ENCODE measurements at regions not wholly inside any gene's neighbourhood (a gene's known extent, or its start where the extent isn't known, plus 50 kb on each side); places are given as distances from the start of the nearest gene placed in this dataset.

DNA sequence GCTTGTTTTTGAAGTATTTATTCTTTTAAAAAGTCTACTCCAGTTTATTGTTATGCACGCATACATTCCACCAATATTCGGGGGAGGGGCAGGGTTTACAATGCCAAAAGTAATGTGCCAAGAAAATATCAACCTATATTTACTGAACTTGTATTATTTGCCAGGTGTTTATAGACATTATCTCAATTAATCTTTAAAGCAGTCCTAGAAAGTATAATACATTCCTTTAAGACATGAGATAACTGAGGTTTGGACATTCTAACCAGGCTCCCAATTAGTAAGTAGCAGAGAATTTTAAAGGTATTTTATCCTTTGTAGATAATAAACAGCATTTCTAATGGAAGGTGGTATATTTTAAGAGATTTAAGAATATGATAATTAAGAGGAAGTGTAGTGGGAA is 124.5 kb upstream of the LRIG3 start:
- DNase-seq (ENCODE audit: low spot score): no peak

DNA sequence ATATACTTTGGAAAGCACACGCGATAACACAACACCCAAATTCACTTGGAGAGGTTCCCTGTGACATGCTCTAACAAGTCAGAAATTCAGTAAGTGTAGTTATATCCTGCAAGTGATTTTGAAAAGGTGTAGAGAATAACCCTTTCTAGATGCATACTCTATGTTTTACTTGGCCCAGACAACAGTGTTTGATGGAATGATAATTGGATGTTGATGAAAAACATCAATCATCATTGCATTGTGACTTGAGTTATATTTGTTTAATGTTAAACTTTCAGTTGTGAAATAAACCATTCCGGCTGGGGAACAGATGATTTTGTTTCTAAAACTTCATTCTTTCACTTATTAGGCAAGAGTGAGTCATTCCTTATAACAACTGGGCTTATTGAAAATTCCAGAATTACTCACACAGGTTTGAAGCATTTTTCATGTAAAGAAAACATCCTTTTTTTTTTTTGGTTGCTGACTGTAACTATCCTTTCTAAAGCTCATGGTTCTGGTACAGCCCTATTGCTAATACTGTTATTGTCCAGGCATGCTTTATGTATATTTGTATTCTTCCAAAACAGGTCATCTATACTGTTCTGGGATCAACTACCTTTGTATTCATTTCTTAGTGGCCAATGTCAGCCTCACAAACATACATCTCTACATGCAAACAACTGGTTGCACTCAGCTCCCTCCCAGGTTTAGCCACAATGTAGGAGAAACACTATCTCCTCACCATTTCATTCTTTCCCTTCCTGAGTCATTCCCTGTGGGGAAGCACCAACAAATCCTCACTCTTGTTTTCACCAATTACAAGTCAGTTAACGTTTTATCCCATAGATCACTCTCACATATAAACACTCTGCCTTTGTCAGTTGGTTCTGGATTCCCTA is 121.2 kb upstream of the LRIG3 start:
- DNase-seq (ENCODE audit: low spot score): no peak

GRCh38 chr12:59040656-59041055 is 120.4 kb upstream of the LRIG3 start:
- DNase-seq (ENCODE audit: low spot score): no peak

DNA sequence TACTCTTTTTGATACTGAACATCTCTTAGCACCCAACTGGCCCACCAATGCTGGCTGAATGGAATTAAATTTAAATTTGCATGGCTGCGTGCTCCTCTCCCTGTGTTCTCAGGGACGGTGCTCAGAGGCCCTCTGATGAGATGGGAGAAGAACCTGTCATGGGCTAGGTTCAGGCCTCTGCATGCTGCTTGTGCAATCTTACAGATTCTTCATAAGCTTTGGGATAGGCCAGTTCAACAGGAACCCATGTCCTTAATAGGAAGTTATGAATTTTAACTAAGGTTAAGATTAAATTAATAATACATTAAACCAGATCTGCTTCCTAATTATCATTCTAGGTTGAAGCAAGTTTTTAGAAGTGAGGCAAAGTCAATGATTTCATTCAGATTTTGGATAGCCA is 119.7 kb upstream of the LRIG3 start:
- no peak for DNase-seq (ENCODE audit: low spot score)

DNA sequence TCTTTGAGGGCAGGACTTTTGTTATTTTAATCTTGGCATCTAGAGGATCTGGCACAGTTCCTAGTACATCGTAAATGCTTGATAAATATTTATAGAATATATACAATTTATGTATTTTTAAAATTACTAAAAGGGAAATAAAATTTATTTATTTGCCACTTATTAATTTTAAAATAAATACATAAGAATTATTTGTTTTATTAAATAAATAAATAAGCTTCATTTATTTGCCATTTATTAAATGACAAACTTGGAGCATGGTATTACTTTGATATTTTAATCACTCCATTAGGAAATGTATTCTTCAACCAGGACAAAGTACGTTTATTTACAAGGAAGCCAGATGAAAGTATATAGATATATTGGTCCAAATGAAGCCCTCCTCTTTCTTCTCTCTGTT is 118.7 kb upstream of the LRIG3 start:
- no peak for DNase-seq (ENCODE audit: low spot score)

DNA sequence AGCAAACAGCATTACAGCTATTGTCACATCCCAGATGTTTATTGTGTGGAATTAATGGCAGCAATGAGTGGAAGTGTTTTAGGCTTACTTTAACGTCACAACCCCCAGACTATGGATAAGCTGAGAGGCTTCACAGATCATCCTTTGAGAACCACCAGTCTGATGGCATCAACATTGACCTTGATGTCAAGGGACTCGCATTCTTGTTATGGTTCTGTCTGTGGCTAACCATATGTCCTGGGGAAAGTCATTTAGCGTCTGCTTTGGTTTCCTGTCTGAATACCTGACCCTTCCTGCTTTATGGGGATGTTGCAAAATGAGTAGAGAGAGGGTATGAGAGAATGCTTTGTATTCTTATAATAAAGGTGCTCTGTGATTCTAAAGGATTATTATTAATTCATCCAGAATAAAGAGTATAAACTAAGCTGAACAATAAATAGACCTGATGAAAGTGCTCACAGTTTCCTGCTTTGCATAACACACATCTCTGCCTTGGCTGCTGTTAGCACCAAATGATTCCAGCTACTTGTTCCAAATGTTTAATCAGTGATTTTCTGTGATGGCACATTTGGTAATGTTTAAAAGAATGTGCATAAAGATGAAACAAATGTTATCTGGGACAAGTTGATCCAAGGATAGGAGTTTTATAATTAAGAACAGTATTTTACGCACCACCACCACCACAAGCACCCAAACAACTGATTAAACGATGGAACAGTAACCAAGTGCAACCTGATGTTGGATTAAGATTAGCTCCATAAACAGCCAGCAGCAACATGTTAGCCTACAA is 116.9 kb upstream of the LRIG3 start:
- DNase-seq (ENCODE audit: low spot score): no peak

GRCh38 chr12:59036347-59036746 is 116.0 kb upstream of the LRIG3 start:
- no peak for DNase-seq (ENCODE audit: low spot score)

DNA sequence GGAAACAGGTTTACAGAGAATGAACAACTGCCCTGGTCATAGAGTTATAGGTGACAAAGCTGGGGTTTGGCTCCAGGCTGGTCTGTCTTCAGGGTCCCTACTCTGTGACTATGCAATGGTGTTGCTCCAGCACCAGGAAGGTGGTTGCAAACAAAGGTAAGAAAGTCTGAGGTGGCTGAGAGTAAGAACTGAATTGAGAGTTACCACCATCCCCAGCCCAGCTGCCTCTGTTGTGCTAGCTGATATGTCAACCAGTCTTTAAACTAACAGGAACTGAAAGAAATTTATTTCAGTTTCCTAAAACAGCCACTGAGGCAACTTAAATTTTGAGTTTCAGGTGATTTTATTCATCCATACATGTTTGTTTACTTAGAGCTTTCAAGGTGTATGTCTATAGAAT is 111.0 kb upstream of the LRIG3 start:
- no peak for DNase-seq (ENCODE audit: low spot score)

- DNase-seq (ENCODE audit: low spot score): no peak
These were observed 110.1 kb upstream of the LRIG3 start for GRCh38 chr12:59030415-59030814.

DNA sequence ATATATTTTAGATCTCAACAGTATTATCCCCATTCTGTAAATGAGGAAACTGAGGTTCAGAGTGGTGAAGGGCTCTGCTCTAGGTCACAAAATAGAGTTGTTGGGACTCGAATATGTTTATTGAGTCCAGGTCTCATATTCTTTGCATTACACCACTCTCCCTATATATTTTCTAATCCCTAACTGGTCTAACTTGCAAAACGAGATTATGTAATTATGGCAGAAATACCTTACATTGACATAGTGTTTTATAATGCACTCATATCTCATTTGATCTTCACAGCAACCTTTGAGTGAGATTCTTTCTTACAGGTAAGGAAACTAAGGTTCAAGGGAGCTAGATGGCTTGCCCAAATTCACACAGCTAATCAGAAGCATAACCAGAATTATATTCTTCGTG is 106.9 kb upstream of the LRIG3 start:
- no peak for DNase-seq (ENCODE audit: low spot score)

DNA sequence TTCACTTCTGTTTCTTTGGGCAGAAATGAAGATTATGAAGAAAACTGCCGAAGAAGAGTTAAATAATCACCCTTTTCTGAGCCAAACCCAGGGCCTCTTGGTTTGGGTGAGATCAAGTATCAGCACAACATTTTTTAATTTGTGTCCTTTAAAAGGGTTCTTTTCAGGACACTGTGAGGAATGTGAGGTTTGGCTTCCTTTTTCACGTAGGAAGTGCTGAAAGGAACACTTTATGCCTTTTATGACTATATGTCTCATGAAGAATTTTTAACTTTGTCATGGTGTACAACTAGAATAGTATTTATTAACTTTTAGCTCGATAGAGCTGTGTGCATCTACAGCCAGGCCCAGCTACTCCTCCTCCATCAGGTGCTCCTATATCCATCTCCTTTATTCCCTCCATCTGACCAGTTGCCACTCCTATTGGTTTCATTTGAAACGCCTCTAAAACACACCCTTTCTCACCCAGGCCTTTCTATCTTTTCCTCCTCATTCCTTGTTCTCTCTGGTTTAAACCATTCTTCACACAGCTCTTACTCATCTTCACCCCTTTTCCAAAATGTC is 103.6 kb upstream of the LRIG3 start:
- DNase-seq (ENCODE audit: low spot score): no peak

DNA sequence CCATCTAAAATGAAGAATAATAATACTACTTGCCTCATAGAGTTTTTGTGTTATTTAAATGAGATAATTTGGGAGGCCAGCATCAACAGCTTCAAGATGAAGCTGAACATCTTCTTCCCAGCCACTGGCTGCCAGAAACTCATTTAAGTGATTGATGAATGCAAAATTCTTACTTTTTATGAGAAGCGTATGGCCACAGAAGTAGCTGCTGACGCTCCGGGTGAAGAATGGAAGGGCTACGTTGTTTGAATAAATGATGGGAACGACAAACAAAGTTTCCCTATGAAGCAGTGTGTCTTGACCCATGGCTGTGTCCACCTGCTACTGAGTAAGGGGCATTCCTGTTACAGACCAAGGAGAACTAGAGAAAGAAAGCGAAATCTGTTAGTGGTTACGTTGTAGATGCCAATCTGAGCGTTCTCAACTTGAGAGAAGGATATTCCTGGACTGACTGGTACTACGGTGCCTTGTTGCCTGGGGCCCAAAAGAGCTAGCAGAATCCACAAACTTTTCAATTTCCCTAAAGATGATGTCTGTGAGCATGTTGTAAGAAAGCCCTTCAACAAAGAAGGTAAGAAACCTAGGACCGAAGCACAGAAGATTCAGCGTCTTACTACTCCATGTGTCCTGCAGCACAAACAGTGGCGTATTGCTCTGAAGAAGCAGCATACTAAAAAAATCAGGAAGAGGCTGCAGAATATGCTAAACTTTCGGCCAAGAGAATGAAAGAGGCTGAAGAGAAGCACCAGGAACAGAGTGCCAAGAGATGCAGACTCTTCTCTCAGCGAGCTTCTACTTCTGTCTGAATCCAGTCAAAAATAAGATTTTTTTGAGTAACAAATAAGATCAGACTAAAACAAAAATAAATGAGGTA is 100.0 kb upstream of the LRIG3 start:
- DNase-seq (ENCODE audit: low spot score): no peak

- no peak for DNase-seq (ENCODE audit: low spot score)
These were observed 94.6 kb upstream of the LRIG3 start for GRCh38 chr12:59014885-59015284.

DNA sequence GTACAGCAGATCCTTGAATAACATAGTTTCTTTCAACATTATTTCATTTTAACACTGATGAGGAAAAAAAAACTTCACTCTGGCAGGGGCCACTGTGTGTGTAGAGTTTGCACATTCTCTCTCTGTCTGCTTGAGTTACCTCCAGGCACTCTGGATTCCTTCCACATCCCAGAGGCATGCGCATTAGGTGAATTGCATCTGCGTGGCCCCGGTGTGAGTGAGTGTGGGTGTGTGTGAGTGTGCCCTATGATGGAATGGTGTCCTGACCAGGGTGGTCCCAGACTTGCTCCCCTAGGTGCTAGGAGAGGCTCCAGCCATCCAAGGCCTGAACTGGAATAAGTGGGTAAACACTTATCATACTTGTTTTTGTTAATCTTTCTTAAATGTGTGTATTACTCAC is 90.6 kb upstream of the LRIG3 start:
- DNase-seq (ENCODE audit: low spot score): no peak

DNA sequence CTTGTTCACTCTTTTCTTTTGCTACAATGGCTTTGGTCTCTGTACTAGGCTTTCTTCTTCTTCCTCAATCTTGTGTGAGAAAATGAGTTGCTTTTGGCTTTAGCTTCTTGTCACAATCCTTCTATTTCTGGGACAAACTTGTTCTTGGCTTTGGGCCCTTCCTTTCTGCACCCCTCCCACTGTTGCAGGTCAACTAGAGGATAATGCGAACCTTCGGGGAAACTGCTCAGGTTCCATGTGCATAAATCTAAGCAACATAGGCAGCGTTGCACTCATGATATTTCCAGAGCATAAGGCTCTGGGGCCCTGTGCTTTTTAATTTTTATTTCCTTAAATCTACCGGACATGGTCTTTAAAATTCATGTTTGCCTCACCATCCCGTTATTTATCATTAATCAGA is 89.8 kb upstream of the LRIG3 start:
- no peak for DNase-seq (ENCODE audit: low spot score)

DNA sequence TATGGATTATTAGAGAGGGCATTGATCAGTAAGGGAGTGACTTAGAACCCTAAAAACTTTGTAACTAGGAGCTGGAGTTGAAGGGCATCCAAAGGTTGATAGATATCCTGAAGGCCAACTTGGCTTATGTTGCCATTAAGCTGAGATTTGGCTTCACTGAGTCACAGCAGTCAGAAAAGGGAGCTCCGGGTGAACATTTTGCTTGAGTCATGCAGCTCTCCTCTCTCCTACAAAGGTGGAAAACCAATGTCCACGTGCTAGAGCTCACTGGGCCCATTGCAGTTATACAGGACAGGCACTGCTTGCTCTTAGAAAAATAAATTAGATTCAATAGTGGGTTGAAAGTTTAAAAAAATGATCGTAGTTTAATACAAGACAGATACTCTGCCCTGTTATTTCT is 87.3 kb upstream of the LRIG3 start:
- DNase-seq (ENCODE audit: low spot score): no peak

DNA sequence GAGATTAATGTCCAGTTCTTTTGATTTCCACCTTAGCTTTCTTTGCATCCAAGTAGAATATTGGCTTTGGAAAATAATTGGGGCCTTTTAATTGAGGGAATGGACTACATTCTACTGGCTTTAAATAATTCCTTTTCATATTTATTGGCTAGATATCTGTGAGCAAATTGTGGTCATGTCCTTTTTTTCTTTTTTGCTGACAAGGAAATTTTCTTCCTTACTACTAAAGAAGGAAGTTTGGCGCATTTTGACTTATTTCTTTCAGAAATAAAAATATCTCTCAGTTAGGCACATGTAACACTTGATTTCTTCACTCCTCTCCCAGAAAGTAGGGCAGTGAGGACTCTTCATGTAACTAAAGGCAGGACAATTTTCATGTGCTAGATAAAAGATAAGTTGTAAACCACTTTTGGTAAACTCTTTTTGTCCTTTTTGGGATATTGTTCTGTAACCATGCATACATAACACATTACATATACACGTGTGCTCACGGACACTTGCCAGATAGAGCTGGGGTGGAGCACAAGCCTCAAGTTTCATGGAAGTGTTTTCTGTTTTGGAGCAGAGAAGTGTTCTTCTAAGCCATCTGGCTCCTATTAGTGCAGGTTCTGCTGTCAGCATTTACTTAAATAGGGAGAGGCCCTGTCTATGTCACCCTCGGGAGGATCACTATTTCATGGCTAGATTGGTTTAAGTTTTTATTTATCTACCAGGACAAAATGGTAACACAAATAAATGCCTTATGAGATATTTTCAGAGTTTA is 85.1 kb upstream of the LRIG3 start:
- no peak for DNase-seq (ENCODE audit: low spot score)

DNA sequence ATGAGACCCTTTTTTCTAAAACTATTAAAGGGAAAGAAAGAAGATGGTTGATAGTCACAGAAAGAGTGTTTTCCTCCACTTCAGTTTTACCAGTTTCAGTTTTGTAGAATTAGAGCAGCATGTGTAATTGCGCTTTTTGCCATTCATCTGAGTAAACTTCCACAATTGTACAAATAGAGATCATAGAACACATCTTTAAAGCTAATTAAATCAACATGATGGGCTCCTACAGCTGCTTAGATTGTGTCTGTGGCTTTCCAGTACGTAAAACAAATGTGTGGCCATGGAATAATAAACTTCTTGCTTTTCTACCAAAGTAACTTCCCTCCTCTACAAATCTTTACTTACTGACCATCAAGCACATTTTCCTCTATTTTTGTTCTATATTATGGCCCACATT is 84.2 kb upstream of the LRIG3 start:
- DNase-seq (ENCODE audit: low spot score): no peak

DNA sequence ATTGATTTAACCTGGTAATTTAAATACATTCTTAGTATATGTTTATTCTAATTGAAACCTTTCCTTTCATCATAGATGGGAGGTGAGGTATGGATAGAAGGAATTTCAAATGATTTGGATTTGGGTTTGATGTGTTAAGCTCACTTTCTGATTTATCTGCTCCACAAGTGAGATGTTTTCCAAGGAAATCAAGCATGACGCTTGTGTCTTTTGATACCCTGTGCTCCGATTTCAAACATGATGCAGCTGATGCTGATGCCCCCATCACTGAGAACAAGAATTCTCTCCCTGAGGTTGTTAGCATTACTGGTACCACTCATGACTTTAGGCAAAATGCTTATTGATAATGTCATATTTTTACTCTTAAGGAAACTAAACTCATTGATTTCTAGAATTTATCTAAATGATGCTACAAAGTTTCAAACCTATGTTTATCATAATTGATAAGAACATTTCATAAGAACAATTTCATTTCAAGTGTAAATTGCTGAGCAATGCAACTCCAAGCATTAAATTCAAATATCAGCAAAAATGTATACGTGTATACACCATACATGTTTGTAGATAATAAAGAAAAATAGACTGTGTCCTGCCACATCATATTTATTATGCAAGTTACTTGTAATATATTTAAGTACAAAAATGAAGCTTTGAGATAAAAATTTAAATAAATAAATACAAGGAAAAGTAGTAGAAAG is 75.5 kb upstream of the LRIG3 start:
- DNase-seq (ENCODE audit: low spot score): no peak

DNA sequence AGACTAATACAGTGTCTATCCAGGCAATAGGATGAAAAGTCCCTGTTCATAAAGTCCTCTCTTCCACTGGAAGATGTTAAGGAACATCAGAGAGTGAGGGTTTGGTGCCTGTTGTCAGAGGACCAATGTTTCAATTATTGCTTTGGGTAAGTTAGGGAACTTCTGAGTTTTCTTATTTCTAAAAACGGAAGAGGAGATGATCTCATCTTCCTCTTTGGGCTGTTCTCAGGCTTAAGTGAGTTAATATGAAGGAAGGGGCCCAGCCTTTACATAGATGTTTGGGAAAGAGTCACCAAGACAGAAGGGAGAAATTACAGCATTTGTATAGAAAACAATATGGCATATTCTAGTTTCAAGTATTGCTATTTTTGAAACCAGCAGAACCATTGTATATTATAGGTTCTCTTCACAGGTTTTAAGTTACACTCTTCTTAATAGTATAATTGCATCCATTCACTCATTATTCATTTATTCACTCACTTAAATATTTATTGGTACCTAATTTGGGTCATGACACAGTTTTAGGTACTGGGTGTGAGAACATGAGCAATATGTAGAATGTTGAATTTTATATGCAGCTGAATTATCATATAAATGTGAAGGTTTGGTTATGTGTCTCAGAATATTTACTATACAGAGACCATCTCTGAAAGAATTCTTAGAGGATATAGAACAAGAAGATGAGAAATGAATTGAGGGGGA is 68.5 kb upstream of the LRIG3 start:
- no peak for DNase-seq (ENCODE audit: low spot score)
